Epidermal melanocyte (primary cell): ENCODE measurements at regions not wholly inside any gene's neighbourhood (a gene's known extent, or its start where the extent isn't known, plus 50 kb on each side); places are given as distances from the start of the nearest gene placed in this dataset.

ENCODE experiments used
- DNase-seq: peaks from one replicate; pipeline ENCODE4 v3.0.0; 2011; ENCODE audit warnings: low spot score; ENCODE audit not compliant: insufficient read length

DNA sequence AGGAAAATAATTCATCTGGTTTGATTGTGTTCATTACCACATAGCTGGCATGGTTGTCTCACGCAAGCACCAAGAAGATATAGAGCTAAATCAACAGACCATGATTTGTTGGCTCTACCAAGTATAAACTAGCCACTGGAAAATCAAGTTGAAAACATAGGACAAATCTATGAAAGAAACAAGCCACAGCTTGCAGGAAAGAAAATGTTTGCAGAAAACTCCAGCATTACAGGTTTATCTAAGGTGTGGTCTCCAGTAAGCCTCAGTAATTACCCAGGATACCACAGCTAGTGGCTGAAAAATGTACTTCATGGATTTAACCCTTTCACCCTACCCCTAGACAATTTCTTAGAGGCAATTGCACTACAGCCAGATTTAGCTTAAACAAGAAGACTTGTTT is 340.6 kb downstream of the SOX2 start:
- DNase-seq = no peak

DNA sequence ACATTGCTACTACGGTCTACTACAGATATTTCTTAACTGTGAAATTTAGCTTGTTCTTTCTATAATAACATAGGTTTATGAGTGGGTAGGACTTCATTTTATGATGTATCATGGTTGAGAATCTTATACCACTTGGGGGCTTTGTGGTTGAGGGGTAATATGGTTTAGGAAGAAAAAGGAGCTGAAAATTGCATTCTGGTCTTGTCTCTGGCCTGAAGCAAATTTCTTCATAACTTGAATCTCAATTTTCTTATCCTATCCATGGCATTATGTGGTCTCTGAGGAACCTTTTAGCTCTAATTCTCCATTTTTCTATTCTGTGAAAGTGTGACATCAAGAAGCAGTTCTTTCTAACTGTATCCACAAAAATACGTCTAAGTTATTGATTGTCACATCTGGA is 341.0 kb downstream of the SOX2 start:
- no peak for DNase-seq

DNA sequence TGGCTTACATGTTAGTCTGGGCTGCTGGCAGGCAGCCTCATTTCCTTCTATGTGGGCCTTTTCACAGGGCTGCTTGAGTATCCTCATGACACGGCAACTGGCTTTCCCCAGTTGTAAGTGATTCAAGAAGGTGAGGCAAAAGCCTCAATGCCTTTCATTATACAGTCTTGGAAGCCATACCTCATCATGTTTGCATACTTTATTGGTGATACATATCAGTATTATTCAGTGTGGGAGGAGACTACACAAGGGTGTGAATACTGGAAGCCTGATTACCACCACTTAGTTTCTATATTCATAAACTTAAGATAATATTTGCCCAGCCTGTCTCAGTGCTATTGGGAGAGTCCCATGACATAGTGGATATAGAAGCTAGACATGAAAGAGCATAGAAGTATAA is 346.8 kb downstream of the SOX2 start:
- no peak for DNase-seq

DNA sequence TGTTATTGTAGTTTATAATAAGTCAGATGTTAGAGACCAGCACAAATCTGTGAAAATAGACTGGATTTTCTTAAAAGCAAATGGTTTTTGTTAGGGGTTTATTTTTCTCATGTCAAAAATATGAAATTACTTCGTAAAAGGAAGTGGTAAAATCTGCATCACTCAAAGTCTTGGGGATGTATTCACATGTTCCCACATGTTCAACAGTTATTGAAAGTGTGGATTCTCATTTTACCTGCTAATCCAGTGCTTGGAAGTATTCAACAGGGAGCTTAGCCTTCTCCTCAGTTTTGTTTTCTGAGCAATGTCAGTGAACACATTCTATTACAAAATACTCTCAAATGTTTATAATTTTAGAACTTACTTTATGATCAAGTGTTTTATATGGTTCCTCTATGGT is 352.0 kb downstream of the SOX2 start:
- no peak for DNase-seq

DNA sequence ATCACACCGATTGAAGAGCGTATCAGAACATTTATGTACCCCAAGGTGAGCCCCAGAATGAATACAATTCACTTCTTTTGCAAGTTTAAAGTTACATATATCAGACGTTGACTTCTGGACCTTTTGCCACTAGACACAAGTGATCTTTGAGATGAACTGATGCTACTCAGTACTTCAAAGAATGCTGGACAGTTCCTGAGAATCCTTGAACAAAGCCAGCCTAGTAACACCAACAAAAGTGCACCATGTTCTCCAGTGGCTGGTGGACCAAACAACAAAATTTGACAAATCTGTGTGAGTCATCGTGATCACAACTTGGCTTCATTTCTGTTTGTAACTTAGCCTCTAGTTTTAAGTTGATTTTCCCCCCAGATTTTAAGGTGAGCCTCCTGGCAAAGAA is 355.7 kb downstream of the SOX2 start:
- no peak for DNase-seq

DNA sequence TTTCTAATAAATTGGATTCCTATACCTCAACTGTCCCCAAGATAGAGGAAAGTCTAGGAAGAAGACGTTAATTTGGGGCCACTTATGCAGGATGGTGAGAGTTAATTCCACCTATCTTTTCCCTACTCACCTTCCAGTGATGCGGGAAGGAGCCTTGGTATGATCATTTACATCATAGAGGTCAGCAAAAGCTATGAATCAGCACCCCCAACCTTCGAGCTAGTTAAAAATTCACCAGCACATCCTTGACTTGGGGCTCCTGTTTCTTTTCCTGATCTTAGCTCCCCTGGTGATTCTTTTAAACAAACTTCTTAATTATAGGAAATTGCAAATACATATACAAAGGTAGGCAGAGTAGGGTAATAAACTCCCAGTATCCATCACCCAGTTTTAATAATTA is 366.6 kb downstream of the SOX2 start:
- no peak for DNase-seq

DNA sequence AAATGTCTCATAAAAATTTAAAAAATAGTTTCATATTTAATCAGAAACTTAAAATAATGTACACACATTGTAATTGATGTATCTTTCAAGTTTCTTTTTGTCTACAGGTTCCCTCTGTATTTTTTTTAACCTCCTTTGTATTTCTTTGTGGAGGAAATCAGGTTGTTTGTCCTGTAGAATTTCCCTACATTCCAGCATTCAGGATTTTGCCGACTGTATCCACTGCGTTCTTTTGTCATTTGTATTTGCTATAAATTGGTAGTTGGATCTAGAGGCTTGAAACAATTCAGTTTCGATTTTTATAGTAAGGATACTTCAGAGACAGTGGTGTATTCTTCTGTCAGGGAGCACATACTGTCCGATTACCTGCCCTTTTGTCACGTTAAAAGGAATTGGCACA is 367.2 kb downstream of the SOX2 start:
- DNase-seq = no peak

DNA sequence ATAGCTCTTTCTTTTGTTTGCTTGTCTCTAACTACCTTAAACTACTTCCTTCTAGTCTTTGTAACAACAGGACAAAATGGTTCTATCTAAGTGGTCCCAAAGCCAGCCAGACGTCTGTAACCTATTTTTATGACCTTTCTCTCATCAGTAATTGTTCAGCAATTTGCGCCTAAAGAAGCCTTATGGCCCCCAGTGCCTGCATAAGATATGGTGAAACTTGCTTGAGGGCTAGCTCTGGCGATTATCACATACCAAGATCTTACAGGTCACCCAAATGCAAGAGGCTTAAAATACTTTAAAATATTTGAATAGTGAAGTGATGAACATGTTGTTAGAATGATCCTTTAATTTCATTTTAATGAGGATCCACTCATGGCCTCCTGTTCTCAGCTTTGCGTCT is 369.4 kb downstream of the SOX2 start:
- DNase-seq = no peak

DNA sequence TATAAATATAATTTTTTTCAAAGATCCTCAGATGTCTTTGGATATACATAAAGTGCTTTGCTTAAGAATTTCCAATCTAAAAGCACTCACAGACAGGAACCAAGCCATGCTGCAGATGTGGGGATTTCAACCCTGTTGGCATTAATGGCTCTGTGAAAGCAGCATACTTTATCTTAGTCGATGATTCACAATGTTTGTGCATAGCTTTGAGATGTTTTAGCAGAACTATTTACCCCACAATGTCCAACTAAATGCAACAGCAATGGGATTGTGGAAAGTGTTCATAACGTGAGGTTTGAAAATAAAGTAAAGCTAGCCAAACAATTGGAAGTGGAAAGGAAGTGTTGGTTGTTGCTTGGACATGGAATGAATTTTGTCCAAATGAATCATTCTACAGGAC is 371.4 kb downstream of the SOX2 start:
- no peak for DNase-seq

DNA sequence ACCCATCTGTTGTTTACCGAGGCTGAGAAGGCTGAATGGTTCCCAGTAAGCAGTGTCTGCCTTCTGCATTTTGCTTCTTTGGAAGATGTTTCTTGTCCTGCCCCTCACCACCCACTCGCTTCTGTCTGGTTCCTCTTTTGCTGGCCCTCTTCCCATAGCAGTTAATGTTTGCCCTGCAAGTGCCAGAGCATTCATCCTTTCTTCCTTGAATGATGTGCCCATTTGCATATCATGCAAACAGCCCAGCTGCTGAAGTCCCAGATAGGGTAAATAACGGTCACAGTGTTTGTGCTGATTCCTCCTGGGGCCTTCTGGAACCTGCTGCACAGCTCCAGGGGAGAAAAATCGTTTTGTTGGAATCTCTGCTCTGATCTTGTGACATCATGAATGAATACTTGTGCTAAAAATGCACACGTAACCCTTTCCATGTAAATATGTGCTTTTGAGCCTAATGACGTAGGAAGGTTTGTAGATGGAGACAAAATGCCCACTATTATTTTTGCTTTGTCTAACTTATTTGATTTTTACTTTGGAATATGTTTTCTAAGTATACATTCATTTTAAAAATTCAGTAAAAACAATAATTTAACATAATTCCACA is 381.0 kb downstream of the SOX2 start:
- DNase-seq = no peak

DNA sequence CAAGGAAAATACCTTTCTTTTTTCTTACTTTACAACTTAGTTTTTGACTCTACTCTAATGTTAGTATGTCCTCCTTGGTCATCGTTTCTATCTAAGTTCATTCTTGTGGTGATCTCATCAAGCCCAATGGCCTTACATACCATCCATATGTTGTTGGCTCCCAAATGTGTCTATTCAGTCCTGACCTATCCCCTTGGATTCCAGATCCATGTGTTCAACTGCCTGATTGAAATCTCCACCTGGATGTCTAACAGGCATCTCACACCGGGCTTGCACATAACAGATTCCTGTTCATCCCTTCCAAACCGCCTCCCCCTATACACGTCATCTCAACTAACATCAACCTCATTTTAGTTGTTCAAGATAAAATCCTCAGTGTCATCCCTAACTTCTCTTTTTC is 382.6 kb downstream of the SOX2 start:
- DNase-seq = no peak

DNA sequence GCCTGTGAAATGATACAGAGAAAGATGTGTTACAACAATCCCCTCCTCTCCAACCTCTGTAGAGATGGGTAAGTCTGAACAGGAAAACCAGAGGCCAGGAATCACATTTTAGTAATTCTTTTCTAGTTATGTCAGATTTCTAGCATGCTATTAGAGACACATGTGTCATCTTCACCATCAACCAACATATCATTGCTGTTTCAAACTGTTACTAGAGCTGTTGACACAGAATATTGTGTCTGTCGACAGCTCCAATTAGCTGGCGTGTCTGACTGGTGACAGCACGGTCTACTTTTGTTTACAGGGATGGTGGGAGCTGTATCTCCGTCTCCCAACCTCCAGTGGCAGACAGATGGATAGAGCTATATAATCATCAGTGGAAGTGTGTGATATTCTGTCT is 393.2 kb downstream of the SOX2 start:
- DNase-seq = no peak

DNA sequence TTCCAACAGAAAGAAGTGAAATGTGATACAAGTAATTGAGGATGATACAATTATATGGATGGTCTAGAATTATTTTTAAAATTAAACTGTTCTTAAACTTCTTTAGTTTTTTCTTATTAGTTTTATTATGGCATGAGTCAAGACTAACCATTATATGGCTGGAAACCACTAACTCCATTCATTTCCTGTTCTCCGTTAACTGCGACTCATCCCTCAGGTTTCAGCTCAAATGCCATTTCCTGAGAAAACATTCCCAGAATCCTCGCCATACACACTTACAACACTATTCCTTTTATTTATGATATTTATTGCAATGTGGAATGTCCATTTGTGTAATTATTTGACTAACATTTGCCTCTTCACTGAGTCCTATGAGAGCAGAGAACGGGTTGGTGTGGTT is 394.1 kb downstream of the SOX2 start:
- DNase-seq = no peak

DNA sequence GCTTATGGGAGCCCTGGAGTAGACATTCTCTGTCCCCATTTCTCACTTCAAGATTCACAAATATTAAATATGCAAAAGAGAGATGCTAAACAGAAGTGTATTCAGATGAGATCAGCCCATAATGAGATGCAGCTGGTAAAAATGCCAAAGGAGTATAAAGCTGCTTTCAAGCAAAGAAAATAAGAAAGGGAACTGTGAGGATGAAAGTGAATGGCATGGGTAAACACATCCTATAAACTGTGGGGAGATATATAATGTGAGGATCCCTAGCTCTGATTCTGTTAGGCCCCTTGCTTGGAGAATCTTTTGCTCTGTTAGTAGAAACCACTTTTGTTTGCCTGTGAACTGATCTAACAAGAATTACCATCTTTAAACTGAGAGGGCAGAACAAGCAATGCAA is 396.6 kb downstream of the SOX2 start:
- no peak for DNase-seq

DNA sequence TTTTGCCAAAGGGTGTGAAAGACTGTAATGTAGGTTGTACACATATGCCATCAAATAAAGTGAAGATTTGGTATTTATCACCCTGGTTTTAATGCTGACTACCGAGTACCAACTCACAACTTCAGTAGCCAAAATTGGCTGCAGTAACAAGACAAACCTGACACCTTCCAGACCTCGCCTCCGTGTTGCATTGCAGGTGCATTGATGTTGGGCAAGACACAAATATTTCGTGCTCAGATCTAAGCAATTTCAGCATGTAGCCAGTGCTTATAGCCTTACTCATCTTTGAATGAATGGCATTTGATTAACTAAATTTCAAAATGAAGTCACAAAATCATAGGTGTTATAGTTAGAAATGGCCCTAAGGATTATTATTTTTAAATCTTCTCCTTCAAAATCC is 400.2 kb downstream of the SOX2 start:
- DNase-seq = no peak

DNA sequence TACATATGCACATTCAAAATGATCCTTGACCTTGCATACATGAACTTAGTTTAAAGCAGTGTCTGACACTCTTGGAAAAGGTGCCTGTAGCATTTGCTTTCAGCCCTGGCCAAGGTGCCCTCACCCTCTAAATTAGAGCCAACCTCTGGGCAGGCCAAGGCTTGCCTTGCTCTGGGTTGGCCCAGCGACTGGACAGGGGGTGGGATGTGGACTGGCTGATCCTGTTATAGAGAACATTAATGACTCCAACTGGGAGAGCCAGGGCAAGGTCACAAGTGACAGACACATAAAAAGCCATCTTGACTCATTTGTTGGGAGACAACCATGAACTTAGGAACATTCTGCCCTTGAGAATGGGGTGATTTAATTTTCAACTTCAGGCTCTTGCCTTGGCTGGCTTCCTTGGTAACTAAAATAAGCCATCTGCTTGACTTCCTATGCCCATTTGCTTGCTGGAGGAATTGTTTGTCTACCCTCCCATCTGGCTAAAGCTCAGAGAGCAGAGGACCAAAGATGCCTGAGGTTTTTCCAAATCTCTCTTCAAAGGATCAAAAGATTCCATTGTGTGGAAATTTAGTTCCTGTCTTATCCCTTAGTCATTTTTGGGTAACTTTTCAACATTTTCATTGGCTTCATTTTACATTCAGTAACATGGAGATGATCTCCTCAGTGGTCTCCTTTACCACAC is 403.7 kb downstream of the SOX2 start:
- no peak for DNase-seq

DNA sequence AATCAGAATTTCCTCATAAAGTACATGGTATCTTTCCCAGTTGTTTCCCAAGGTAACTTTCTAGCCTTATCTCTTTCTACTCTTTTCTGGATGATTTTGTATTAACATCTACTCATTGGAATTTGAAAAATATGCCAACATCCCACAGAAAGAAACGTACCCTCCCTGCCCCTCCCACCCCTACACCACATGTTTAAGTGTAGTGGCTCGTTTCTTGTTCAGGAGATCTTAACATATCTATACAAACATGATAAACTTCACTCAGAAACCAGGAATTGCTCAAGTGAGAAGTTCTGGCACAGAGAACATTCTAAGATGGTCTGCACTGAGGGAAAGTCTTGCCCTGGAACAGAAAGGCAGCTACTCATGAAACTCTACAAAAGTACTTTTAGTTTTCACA is 404.7 kb downstream of the SOX2 start:
- no peak for DNase-seq

DNA sequence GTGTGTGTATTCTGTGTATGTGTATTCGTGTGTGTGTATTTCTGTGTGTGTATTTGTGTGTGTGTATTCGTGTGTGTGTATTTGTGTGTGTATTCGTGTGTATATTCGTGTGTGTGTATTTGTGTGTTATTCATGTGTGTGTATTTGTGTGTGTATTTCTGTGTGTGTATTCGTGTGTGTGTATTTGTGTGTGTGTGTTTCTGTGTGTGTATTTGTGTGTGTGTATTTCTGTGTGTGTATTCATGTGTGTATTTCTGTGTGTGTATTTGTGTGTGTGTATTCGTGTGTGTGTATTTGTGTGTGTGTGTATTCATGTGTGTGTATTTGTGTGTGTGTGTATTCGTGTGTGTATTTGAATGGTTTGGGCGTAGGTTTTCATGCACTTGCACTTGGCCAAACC is 405.4 kb downstream of the SOX2 start:
- no peak for DNase-seq

DNA sequence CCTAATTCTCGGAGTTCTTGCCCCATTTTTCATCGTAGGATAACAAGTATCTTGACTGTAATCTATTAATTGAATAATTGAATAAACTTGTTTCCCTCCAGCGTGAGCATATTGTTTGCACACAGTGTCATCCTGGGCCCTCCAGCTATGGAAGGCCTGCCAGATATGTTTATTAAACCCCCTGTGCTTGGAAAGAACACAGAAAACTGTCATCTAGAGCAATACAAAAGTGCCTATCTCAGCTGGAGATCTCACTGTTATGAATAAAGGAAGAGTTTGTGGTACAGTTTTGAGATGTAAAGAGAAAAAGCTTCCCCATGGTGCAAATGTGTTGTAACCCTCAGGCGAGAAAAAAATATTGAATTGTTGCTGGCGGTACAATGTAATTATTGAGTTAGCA is 405.9 kb downstream of the SOX2 start:
- no peak for DNase-seq

DNA sequence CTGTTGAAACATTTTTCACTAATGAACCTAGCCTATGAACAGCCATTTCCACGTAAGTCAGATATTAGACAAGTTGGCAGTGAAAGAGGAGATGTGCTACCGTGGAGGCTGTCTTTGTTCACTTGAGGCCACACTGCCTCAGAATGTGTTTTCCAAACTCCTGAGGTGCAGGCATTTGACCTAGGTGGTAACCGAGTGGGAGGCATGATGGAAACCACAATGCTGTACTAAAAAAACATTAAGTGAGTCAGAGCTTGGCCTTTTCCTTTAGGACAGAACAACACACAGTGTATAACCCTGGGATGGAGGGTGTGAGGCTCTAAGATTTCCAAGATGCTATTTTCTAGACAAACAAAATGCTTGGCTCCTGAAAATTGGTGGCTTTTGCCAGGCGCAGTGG is 406.3 kb downstream of the SOX2 start:
- no peak for DNase-seq

DNA sequence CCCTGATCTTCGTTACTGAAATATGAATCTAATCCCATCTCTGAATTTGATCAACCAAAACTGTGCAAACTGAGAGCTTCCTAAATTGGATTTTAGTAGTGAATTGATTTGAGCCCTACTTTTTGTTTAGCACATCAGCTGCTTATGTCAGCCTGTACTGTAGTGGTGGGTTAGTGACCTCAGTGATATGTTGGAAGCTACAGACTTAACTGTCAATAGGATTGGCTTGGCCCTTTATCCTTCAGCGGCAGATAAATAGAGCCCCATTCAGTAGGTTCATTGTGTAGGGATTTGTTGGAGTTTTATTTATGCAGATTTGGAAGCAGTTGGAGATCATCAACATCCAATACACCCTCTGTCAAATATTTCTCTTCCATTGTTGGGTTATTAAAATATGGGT is 409.7 kb downstream of the SOX2 start:
- DNase-seq = no peak

DNA sequence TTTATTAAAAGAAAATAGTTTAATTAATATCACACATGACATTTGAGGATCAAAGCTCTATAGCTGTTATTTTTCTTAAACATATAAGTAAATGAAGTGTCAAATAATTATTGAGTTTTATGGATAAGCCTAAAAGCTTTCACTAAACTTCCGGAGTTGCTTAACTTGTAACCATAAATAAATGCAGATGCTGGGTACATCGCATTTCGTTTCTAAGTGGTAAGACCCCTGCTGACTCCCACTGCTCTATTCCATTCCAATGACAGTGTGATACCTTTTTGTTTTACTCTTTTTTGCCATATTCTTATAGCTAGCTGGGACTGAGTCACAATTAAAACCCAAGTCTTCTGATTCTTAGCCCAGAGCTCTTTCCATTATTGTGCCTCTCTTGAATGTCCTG is 411.1 kb downstream of the SOX2 start:
- DNase-seq = no peak

DNA sequence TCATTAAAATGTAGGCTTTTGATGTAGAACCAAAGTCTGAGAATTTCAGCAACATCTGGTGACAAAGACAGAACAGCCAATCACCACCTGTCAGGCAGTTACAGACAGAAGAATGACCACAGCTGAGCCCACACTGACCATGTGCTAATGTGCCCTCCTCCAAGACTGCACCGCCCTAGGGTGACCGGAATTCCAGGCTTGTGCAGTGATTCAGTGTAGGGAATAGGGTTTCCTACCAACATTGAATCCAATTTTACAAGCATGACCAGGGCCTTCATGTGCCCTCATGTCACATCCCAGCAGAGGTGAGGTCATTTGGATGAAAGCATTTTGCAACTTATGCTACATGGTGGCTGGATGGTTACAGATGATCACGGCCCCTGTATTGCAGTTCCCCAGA is 412.5 kb downstream of the SOX2 start:
- no peak for DNase-seq

DNA sequence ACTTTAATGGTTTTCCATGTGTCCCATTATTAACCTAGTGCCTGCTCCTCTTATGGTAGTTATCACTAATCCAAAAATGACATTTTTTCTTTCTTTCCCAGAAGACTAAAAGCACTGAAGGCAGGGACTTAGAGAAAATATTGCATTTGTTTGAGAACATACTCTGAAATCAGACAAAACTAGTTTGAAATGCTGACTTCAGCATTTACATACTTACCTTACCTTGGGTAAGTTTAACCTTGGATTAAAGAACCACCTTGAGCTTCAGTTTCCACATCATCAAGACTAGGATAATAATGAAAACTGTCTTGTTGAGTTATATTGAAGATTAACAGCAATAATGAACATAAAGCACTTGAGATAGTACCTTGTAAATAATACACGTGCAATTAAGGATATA is 413.0 kb downstream of the SOX2 start:
- no peak for DNase-seq
